HG03460 (cell line): ENCODE measurements at regions not wholly inside any gene's neighbourhood (a gene's known extent, or its start where the extent isn't known, plus 50 kb on each side); places are given as distances from the start of the nearest gene placed in this dataset.

Source experiments
- ATAC-seq: cut with Tn5 transposase; IDR thresholded peaks from one replicate; pipeline ENCODE4 v1.9.1; 2021; ENCODE audit not compliant: unreplicated experiment

- no peak for ATAC-seq
These were observed 1104.2 kb upstream of the LRRN3 start for GRCh38 chr7:109986701-109987100.

DNA sequence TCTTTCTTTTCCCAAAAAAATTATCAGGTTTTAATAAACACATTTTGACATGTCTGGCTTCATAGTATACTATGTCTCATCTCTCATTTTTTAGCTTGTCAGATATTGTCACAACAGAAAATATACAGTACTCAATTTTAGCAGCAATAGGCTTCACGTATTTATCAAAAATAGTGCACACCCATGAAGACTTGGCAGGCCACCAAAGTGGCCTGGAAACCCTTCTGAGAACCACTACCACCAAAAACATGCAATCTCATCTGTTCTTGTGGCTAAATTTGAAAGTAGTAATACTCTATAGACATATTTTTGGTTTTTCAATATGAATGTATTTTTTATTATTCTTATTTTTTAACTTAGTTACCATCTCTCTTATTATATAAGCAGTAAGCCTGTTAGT is 1094.5 kb upstream of the LRRN3 start:
- no peak for ATAC-seq

- no peak for ATAC-seq
These were observed 1094.0 kb upstream of the LRRN3 start for GRCh38 chr7:109996927-109997326.

DNA sequence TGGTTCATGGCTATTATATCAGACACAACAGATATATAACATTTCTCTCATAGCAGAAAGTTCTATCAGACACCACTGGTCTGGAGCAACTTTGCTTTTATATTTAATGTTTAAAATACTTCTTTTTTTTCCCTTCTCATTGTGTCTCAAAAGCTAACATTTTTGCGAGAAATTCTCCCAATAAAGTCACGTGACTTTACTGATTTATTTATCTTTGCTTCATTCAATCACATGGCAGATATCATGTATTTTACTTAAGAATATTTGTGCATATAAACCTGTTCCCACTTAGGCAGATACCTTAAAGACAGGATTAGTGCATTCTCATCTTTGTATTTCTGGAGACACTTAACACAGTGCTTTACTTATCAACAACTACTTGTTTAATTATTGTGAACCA is 1093.1 kb upstream of the LRRN3 start:
- no peak for ATAC-seq

DNA sequence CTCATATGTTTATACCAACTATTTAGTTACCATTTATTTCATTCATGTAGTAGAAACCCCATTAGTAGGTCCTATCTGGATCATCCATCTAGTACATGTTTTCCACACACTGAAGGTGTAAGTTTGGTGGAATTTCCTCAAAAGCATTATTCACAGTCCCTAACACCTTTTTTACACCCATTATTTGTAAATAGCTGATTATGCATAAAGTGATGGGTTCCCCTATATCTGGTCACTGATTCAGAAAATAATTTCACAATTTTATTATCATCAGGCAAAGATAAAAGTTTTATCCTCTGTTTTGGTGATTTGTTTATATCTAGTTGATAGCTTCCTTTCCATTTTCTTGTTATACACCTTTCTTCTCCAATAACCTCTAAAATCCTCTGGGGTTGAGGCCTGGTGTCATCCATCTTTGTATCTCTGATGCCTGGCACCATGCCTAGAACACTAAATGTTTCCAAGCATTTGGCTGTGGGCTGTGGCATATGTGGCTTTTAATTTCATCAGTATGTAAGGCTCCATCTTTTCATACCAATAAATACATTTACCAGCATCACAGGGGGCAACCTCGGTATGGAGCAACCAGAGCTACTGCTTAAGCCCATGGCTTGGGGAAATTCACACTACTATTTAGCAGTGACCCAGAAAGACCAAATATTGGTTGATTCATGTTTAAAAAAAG is 1089.5 kb upstream of the LRRN3 start:
- ATAC-seq: no peak

GRCh38 chr7:110003827-110004226 is 1087.1 kb upstream of the LRRN3 start:
- no peak for ATAC-seq

DNA sequence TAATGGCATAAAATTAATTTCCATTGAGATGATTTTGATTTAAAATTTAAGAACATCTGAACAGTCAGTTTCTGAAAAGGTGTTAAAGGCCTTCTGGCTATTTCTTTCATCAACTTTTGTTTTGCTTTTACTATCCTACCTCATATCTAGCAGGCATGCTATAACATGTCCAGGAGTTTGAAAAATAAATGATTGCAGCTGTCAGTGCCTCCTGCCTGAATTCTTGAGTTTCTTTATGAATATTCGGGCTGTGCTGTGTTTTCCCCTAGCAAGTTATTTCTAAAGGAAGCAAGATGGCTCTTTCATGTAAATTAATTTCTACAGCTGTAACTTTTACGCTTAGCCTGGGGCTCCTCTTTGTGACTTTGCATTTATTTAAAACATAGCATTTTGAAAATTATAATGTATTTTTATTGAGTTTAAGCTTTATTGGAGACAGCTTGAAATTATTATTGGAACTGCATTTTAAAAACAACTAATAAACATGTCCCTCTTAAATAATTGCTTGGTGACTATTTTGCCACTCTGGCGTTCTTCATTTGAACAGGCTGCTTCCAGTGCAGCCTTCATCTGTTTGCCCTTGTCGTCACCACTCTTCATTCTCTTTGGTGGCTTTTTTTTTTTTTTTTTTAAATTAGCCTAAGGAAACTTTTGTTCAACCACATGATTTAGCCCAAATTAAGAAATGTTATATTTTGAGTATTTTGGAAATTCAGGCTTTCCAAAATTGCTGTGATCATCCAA is 1083.4 kb upstream of the LRRN3 start:
- ATAC-seq: no peak

DNA sequence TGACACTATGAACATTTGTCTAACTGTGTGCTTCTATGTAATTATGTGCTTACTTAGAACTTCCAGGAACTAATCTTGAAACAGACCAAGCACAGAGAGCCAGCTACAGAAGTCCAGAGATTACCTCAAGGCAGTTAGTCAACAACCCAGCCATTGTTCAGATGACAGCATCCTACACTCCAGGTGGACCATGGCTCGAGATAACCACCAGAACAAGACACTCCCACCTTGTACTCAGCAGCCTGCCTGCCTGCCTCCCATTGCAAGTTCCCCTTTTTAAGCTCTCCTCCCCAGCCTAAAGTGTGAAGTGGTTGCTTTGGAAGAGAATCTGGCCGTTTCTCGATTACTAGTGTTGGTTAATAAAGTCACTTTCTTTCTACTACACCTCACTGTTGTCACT is 1080.6 kb upstream of the LRRN3 start:
- ATAC-seq: no peak

DNA sequence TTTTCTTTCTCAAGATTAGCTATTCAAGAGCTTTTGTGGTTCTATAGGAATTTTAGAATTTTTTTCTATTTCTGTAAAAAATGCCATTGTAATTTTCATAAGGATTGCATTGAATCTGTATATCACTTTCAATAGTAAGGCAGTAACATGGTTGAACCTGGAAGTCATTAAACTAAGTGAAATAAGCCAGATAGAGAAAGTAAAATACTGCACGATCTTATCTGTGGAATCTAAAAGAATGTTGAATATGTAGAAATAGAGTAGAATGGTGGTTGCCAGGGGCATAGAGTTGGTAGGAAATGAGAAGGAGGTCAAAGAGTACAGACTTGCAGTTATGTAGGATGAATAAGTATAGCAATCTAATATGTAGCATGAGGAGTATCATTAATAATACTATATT is 1073.5 kb upstream of the LRRN3 start:
- no peak for ATAC-seq

DNA sequence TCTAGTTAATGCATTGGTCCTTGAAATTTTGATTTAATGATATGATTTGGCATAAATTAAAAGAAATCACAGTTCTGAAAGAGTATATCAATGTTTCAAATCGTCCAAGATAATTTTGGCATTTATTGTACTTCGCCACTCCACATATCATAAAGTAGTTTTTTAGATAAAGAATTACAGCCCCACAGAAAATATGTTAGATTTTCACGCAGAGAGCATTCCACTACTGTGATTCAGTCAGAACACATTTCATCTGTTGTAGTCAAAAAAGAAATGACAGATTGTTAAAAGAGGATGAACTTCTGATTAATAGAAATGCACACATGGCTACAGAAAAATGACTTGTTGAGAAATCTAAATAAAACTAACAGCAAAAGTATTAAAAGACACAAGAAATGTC is 1063.5 kb upstream of the LRRN3 start:
- ATAC-seq: no peak

DNA sequence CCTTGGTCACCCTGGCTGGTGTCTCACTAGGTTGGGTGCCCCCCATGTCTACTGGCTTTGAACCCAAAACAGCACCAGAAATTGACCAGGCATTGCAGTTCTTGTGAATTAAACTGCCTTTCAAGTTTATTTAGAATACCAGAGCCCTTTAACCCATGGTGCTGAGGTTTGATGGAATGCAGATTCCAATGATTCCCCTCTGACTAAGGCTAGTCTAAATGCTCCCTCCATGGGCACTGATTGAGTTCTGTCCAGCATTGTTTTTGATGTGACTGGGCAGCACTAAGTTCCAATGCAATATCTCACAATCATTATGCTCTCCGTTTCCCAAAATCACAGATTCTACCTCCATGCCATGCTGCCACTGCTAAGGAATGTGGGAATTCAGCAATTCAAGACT is 1047.4 kb upstream of the LRRN3 start:
- ATAC-seq: no peak

DNA sequence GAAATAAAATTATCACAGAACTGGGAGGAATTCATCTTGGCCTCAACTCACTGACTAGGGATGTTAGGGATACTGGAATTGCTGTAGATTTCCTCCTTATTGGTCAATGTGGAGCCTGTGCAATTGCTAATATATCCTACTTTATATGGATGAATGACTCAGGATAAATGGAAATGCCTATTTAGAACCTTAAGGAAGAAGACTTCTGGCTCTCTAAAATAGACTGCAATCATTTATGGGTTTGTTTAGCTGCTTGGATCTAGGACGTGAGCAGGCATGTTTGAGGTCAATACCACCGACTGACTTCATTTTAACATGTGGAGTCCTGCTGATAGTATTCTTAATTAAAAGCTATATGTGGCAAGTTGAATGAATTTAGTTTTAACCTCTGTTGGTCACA is 1040.1 kb upstream of the LRRN3 start:
- no peak for ATAC-seq

GRCh38 chr7:110051372-110051771 is 1039.6 kb upstream of the LRRN3 start:
- no peak for ATAC-seq

GRCh38 chr7:110056331-110056730 is 1034.6 kb upstream of the LRRN3 start:
- ATAC-seq: no peak

- ATAC-seq: no peak
These were observed 1032.5 kb upstream of the LRRN3 start for GRCh38 chr7:110058401-110058800.

GRCh38 chr7:110061387-110061786 is 1029.5 kb upstream of the LRRN3 start:
- no peak for ATAC-seq

GRCh38 chr7:110065121-110065520 is 1025.8 kb upstream of the LRRN3 start:
- no peak for ATAC-seq

GRCh38 chr7:110066843-110067242 is 1024.1 kb upstream of the LRRN3 start:
- ATAC-seq: no peak

- ATAC-seq: no peak
These were observed 1019.7 kb upstream of the LRRN3 start for GRCh38 chr7:110071192-110071591.

GRCh38 chr7:110075450-110075849 is 1015.5 kb upstream of the LRRN3 start:
- no peak for ATAC-seq

DNA sequence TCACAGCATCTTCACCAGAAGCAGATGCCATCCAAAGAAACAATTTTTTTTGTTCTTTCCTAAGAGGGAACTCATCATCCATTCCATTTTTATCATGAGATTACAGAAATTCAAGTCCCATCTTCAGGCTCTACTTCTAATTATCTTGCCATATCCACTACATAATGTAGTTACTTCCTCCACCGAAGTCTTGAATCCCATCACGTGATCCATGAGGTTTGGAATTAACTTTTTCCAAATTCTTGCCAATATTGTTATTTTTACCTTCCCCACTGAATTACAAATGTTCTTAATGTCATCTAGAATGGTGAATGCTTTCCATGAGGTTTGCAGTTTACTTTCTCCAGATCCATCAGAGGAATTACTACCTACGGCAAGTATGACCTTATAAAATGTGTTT is 1014.7 kb upstream of the LRRN3 start:
- ATAC-seq: no peak

- ATAC-seq: no peak
These were observed 1006.6 kb upstream of the LRRN3 start for GRCh38 chr7:110084181-110084807.
